ENCODE measurements at regions not wholly inside any gene's neighbourhood (a gene's known extent, or its start where the extent isn't known, plus 50 kb on each side); places are given as distances from the start of the nearest gene placed in this dataset.

DNA sequence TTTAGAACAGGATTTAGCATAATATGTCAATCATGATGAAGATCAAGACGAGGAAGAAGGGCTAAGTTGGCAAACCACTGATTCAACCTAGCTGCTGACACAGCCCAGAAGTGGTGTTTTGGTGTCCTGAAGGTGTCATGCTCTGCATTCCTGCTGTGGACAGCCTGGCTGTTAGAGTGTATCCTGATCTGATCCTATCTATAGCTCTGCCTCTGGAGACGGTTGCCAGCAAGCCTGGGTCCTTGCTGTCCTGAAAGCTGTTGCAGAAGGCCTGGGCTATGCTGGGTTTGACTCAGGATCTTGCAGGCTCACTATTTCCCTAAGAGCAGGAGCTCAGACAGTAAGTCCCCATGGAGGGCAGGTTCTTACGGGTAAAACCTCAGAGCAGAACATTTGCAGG, 416.4 kb downstream of the TSHZ3 start:
- DNase-seq: no peak

DNA sequence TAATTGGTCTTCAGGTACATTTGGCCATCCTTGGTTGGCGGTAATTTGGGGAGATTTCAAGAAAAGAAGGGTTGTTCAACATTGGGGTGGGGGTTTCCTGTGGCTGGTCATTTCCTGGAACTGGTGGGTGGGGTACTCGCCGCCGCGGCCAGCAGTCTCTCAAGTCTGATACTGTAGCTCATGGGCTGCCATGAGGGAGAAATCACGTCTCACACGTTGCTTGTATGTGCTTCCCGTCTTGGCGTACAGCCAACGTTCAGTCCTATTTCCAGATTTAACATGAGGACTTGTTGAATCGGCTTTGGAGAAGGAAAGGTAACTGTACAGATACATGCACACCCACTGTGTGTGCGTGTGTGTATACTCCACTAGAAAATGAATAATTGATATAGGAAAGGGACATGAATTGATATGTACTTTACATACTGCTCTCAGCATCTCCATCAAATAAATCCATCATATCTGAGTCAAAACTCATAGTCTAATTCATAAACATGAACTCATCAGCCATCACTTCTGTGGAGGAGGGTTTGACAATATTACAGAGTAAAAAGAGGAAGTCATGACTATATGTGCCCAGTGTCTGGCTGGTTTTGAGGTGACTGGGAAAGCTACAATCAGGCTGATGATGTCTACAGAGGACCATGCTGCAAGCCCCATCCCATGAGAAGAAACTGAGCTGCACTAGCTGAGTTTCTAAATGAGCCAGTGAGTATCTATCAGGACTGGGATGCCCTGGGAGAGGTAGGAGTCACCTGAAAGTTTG, 418.1 kb downstream of the TSHZ3 start:
- no peak for DNase-seq

DNA sequence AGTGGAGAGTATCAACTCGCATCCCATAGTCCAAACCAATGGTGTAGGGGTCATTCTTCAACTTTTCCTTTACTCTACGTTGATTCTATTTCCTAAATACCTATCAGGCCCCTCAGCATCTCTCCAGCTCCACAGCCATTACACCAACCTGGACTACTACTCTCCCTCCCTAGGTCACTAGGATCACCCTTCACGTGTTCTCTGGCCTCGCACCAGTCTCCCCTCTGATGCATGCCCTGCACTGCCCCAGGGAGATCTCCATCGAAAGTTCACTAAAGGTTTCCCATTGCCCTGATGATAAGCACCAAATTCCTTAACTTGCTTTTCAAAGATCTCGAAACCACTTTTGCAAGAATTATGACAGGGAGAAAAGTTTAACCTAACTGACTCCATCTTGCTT, 421.5 kb downstream of the TSHZ3 start:
- DNase-seq: no peak

DNA sequence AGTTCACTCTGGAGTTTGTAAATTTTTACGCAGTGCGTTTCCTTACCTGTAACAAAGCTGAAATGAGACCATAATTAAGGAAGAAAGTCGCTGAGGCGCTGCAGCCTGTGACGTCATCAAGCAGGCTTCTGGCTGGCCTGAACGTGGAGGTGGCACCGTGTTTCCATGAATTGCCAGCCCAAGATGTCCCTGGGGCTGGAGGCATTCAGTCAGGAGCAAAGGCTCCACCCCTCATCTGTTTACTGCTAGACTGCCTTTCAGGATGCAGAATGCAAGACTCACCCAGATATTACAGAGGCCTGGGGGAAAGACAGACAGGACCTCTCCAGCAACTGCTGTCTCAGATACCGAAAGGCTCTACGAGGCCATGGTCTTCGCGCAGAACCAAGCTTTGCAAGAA, 424.6 kb downstream of the TSHZ3 start:
- no peak for DNase-seq

DNA sequence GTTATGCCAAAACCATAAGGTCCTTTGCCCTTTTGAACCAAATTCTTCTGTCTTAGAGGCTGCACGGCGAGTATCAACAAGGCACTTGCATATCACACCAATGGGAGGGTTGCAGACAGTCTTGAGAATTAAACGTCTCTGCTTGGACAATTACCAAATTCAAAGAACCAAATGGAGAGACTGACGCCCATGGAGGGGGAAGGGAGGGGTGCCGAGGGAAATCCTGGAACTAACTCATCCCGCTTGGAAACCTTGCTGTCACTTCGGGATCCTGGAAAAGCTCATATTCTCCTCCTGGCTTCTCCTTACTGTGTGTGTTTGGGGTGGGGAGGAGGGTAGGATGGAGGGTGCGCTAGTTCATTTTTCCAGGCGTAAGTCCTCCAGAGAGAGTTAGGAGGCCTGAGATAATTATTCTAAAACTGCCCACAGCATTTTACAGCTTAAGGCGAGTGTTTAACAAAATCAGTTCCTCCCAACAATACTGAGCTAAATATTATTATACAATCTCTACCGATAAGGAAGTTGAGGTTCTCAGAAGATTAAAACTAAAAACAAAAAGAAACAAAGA, 425.1 kb downstream of the TSHZ3 start:
- DNase-seq: no peak

DNA sequence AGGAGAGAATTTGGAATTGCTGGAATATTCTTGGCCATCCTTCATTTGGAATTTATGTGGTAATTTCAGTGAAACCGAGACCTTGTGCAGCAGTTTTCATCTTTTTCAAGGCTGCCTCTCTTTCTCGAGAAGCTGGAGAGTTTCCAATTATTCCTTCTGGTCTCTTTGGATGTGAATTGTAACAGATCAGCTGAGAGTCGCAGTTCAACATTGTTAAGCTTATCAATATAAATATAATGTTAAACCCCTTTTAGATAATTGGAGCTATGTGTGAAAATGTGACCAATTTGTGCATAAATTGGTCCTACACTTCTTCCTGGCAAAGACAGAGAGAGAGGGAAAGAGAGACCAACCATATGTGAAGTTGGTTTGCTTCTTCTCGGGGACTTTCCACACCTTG, 425.6 kb downstream of the TSHZ3 start:
- DNase-seq: no peak

DNA sequence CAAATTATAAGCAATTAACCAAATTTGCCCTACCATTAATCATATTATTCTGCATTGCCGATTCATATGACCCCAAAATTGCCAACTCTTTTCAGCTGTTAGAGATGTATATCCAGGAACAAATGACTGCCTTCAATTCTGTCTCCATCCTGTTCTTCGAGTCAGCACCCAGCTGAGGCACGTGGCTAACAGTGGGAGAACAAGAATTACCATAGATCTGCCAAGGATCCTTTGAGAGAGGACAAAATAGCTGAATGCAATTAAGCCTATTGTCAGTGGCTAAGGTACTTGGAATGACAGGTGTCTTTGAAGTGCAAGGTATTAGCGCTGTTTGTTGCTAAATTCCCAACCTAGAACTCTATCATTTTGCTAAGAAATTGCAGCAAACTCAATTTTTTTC, 426.1 kb downstream of the TSHZ3 start:
- no peak for DNase-seq

DNA sequence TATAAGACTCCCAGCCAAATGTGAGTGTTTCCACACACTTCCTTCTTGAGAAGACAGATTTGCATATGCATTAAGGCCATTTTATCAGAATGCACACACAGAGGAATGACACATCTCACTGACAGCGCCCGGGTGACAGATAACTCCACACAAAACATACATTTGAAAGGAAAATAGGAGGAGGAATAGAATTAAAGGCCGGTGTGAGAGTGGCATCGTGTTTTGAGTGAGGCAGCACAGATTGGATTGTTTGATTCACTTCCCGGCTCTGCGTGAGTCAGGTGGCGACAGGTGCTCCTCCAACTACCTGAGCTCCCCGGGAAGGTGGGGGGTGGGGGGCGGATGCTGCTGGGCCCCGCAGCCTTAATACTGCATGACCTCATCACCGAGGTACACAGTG, 429.0 kb downstream of the TSHZ3 start:
- no peak for DNase-seq

DNA sequence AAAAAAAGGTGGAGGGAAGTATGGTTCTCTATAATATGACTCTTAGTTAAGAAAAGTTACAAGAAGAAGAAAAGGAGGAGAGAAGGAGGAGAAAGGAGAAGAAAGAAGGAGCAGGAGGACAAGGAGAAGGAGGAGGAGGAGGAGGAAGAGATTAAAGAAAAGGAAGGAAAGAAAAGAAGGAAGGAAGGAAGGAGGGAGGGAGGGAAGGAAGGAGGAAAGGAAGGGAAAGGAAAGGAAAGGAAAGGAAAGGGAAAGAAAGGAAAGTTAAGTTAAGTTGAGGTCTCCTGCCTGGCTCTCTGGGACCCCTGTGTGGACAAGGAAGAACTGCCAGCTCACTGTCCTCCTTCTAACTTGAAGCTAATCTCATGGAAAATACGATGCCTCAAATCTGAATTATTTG, 429.5 kb downstream of the TSHZ3 start:
- DNase-seq: no peak

DNA sequence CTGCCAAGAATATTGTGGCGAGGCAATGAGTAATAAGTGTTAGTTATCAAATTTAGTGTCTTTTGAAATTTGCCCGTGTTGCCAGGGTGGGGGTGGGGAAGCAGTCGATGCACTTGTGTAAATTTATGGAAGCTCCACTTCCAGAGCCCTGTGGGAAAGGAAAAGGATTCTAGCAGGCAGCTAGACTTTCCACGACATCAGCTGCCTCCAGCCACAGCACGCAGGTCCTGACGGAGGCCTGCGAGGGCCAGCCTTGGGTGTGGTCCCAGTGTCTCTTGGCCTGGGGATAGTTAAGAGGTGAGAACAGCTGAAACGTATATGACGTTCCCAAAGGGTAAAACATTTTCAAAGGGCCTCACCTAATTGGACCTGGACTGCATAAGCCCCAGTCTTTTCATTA, 433.0 kb downstream of the TSHZ3 start:
- DNase-seq: no peak

DNA sequence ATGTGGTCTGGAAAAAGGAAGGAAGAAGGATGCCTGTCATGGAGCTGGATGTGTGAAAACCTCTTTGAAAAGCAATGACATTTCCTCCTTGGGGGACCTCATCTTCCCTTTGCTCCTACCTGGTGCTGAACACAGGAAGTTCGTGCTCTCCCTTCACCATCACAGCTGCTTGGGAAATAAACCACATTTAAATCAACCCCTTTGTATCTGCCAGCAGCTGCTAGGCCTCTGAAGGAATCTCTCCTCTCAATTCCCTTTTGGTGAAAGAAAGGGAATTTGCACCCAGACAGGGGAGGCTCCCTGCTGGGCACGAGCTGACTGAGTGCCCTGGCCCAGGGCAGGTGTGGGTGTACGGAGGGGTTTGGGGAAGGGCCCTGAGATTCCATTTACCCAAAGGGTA, 437.7 kb downstream of the TSHZ3 start:
- no peak for DNase-seq

DNA sequence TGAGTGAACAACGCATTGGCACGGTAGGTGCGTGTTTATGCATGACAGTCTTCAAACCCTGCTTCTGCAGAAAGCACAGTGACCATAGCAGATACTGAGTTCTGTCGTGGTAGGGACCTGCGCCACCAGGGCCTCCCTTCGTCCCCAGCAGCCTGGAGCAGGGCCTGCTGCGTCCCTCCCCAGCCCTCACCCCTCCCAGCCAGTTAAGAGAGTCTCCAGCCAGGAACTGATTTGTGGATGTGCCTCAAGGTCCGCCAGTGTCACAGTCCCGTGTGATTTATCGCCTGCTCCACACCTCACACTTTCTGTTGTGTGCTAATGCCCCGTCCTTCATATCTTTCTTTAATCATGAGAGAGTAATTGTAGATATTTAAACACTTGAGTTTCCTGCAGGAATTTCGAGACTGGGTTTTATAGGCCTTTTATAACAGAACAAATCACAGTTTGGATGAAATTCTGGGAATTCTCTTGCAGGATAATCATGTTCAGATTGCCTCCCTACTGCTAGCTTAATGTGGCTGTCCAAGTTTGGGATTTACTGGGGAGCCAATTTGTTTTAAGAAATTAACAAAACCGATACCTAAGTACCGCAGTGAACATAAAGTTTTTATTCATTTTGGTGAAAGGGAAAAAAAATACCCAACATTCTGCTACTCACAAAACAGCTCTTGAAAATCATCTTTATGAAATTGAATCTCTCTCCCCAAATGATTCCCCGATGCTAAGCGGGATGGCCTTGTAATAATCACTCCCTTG, 438.6 kb downstream of the TSHZ3 start:
- DNase-seq: no peak

DNA sequence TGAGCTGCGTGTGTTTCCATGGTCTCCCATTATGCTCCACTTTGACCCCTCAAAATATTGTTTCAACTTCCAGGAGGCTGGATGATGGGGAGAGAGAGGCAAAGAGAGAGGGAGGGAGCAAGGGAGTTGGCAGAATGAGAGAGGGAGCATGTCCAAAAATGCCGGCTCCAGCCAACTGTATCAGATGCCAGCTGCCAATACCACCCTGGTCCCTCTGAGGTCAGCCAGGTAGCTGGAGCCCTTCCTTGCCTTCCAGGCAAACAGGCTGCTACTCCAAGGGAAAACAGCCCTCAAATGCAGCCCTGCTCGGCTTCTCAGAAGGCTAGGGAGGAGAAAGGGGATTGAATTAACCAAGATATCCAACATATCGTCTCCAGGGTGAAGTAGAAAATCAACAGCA, 440.0 kb downstream of the TSHZ3 start:
- no peak for DNase-seq

DNA sequence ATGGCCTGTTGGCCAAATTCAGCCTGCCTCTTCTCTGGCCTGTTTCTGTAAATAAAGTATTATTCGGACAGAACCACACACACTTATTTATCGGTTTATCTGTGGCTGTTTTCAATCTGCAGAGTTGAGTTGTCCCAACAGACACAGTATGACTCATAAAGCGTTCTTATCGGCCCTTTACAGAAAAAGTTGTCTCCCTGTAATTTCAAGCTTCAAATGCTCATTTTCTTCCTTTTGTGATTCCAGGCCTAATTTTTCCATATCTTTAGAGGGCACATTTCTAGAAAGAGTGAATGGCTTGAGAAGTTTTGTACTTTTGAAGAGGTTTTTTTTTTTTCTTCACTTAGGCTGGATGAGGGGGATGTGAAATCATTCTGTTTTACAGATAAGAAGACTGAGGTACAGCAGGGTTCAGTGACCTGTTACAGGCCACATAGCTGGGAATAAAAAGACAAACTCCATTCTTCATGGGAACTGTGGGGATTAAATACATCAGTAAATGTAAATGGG, 440.9 kb downstream of the TSHZ3 start:
- DNase-seq: no peak

DNA sequence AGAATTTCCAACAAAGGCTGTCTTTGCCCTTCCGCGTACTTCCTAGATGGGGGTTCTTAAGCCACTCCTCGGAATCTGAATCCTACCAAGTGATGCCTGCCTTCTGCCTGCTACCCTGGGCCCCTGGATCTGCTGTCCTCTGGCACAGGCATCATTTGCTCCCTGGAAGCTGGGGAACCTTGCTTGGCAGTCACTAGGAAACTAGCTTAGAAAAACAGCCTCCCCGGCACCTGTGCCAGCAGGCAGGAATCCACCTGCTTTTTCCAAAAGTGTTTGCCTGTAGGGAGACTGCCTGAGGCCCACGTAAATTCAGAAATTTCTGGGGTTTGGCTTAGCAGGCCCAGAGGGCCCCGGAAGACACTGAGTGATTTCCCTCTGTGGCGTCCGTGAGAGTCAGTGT, 442.4 kb downstream of the TSHZ3 start:
- DNase-seq: no peak

DNA sequence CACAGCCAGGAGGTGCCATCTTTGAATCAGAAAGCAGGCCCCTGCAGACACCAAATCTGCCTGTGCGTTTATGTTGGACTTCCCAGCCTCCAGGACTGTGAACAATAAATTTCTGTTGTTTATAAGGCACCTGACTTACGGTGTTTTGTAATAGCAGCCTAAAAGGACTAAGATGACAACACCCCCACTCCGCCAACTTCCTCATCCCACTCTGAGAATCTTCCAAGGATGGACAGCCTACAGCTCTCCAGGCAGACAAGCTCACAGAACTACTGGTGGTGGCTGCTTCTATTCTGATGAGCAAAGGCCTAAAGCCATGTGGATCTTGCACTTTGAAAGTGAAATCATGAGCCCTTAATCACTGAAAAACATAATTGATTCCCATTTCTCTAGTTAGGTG, 449.2 kb downstream of the TSHZ3 start:
- no peak for DNase-seq

DNA sequence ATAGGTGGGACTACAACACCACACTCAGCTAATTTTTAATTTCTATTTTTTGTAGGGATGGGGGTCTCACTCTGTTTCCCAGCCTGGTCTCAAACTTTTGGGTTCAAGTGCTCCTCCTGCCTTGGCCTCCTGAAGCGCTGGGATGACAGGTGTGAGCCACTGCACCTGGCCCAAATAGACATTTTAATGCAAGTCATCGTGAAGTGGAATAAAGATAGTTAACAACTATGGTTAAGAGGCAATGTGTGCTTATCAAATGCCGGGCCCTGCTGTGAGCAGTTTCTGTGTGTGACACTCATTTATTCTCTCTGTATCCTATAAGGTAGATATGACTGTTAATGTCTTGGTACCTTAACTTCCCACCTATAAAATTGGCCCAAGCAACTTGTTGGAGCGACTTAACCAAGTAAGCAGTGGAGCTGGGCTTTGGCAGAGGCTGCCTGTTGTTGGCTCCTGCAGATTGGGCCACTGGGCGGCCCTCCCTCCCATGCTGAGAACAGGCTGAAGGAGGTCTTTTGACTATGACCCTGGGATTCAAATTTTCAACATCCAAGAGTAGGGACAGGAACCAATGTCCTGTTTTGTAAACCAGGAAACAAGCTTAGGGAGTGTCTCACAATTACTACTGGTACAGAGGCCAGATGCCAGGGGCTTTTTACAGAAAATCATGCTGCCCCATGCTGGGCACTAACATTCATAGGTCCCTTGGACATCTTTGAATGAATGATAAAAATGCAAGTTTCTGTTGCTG, 450.7 kb downstream of the TSHZ3 start:
- no peak for DNase-seq

DNA sequence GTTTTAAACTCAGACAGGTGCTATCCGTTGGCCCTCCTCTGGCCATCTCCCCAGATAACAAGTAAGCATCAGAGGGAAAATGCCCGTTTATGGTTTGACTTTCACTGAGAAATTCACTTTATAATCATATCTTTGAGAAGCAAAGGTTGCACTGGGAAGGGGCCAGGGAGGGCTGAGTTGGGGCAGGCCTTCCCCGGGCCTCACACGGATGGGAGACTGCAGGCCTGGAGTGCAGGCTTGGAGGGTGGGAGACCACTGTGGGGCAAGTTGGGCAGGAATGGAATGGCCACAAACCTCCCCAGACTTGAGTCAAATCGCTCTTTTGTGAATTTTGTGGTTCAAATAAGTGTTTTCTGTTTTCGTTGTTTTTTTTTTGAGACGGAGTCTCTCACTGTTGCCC, 451.7 kb downstream of the TSHZ3 start:
- no peak for DNase-seq

DNA sequence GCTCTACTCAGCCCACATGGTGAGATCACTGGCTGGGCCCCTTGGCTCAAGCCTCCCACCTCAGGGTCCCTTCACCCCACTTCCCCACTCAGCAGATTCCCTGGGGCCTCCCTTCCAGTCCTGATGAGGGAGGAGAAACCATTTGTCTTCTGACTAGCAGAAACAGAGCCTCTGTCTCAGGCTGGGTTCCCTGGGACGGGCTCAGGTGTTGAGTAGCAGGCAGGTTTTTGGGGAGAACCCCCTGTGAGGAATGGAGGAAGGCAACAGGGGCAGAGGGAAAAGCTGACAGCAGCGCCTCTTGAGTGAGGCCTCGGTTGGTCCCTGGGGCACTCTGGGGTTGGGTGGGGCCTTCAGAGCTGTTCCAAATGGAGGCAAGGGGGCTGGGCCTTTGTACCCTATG, 452.2 kb downstream of the TSHZ3 start:
- DNase-seq: no peak

DNA sequence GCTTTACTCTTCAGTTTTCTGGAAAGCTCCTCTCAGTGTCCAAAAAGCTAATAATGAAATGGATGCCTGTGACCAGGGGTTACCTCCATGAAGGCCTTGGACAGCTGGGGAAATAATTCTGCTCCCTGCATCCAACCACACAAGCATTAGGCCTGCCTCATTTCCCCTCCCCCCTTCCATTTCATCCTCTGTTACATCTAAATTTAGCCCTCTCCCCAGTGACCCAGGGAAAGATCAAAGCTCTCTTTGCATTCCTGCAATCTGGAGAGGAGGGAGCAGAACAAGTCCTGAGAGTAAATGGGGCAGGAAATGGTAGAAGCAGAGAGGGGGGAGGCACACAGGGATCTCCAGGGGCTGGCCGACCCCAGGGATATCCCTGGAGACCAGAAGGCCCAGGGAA, 452.7 kb downstream of the TSHZ3 start:
- DNase-seq: no peak

DNA sequence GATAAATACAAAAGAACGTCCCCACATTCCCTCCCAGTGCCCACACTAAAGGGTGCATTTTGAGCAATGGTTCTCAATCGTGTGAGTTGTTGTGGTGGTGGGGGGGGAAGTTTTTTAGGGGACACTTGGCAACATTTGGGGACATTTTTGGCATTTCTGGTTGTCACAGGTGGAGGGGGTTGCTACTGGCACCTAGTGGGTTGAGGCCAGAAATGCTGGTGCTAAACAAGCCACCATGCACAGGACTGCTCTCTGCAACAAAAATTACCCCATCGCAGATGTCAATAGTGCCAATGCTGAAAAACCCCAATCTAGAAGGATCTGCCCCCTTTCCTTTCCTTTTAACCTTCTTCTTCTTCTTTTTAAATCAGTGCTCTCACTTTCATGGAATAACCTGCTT, 453.3 kb downstream of the TSHZ3 start:
- no peak for DNase-seq

DNA sequence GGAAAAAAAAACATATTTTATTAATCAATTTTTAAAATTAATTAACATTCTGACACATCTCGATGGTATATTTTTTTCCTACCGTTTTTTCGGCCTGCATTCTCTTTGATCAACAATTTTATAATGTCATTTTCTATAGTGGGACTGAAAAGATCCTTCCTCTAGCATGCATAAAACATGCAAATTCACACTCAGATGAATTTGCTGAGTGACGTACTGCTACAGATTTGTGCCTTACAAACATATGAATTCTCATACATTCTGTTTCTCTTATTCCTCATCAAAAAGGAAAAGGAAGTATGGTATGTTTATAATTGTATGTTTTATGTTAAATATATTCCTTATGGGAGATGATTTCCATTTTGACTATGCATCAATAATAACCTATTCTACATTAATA, 458.2 kb downstream of the TSHZ3 start:
- DNase-seq: no peak

DNA sequence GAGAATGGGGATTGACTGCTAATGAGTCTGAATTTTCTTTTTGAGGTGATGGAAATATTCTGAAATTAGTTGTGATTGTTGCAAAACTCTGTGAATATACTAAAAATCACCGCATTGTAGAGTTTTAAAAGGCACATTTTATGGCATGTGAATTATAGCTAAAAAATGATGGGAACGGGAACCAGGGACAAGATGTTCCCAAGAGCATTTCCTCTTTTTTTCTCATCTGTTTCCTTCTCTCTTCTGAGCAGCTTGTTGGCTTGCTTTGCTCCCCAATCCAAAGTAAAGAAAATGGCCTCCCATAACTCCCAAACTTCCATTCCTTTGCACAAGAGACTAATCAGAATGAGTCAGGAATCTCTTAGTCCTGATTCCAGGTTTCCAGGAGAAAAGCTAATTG, 459.2 kb downstream of the TSHZ3 start:
- DNase-seq: no peak

DNA sequence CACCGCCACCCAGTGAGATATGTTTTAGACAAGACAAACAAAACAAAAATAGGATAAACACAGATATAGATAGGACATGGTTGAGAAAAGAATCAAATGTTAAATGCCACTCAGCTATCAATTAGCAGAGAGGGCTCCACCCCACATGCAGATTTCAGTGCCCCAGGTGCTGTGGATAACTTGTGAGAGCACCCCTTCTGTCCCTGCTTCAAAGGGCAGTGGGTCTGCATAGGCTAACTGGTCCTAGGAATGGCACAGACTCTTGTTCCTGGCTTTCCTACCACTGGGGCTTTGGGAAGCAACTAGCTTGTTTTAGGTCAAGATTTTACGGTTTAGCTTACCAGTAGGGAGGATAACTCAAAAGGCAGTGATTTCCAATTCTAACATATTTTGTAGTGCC, 460.3 kb downstream of the TSHZ3 start:
- no peak for DNase-seq
